HG03159 (cell line): ENCODE measurements at regions not wholly inside any gene's neighbourhood (a gene's known extent, or its start where the extent isn't known, plus 50 kb on each side); places are given as distances from the start of the nearest gene placed in this dataset.

Experiments
- ATAC-seq: cut with Tn5 transposase; IDR thresholded peaks from one replicate; pipeline ENCODE4 v1.9.1; 2021; ENCODE audit warnings: mild to moderate bottlenecking, moderate library complexity; ENCODE audit not compliant: unreplicated experiment

- ATAC-seq: no peak
Measured at GRCh38 chr2:196224756-196225155, 53.4 kb upstream of the STK17B start.

GRCh38 chr2:196225213-196225612 is 53.8 kb upstream of the STK17B start:
- ATAC-seq: no peak

- ATAC-seq: no peak
Measured at GRCh38 chr2:196226058-196226706, 54.8 kb upstream of the STK17B start.

- no peak for ATAC-seq
Measured at GRCh38 chr2:196226707-196227065, 55.3 kb upstream of the STK17B start.

GRCh38 chr2:196229013-196229412 is 57.6 kb upstream of the STK17B start:
- no peak for ATAC-seq

GRCh38 chr2:196230061-196230854 is 58.9 kb upstream of the STK17B start:
- no peak for ATAC-seq

- ATAC-seq: peak; percentile 30
Measured at GRCh38 chr2:196233021-196233804, 61.8 kb upstream of the STK17B start.

- peak; percentile 57 for ATAC-seq
Measured at GRCh38 chr2:196233805-196234475, 62.6 kb upstream of the STK17B start.

GRCh38 chr2:196234672-196235071 is 63.3 kb upstream of the STK17B start:
- peak; percentile 40 for ATAC-seq

- ATAC-seq: no peak
Measured at GRCh38 chr2:196238836-196239380, 67.5 kb upstream of the STK17B start.

- peak; percentile 76 for ATAC-seq
Measured at GRCh38 chr2:196239622-196240587, 68.5 kb upstream of the STK17B start.

- ATAC-seq: no peak
Measured at GRCh38 chr2:196241175-196241574, 69.8 kb upstream of the STK17B start.

GRCh38 chr2:196242131-196242620 is 70.8 kb upstream of the STK17B start:
- ATAC-seq: peak; percentile 88

GRCh38 chr2:196244516-196244915 is 73.1 kb upstream of the STK17B start:
- ATAC-seq: no peak

- ATAC-seq: no peak
Measured at GRCh38 chr2:196244966-196245365, 73.6 kb upstream of the STK17B start.

- no peak for ATAC-seq
Measured at GRCh38 chr2:196245378-196246140, 74.2 kb upstream of the STK17B start.

GRCh38 chr2:196247114-196247975 is 76.0 kb upstream of the STK17B start:
- no peak for ATAC-seq

- ATAC-seq: no peak
Measured at GRCh38 chr2:196247976-196248280, 76.5 kb upstream of the STK17B start.
